GM18505 (cell line): ENCODE measurements at regions not wholly inside any gene's neighbourhood (a gene's known extent, or its start where the extent isn't known, plus 50 kb on each side); places are given as distances from the start of the nearest gene placed in this dataset.

ENCODE experiments used
- ATAC-seq: cut with Tn5 transposase; IDR thresholded peaks from one replicate; pipeline ENCODE4 v1.9.1; 2021; ENCODE audit not compliant: unreplicated experiment
- POLR2A ChIP-seq: IDR thresholded peaks from 4 replicates; pipeline ENCODE4 v1.6.1; 2011; ENCODE audit warnings: borderline replicate concordance; ENCODE audit not compliant: insufficient read depth, insufficient read length; ENCODE audit errors: extremely low read depth

DNA sequence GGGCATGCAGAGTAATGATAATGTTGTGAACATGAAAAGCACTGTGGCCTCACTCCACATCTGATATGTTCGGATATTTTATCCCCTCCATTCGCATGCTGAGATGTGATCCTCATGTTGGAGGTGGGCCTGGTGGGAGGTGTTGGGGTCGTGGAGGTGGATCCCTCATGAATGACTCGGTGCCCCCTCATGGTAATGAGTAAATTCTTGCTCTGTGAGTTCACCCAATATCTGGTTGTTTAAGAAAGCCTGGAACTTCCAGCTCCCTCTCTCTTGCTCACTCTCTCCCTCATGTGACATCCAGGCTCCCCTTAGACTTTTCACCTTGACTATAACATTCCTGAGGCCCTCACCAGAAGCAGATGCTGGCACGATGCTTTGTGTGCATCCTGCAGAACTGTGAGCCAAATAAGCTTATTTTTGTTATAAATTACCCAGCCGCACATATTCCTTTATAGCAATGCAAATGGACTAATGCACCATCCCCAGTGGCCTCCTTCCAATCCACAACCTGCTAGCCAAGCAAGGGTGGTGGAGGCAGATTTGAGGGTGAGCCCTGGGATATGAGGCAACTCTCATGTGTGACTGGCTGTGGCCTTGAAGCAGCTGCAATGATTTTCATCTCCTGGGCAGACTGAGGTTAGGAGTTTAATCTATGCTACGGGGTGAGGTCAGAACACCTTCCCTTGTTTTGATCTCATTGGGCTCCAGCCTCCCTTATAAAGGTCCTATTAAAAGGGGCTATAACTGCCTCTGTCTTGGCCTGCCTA lies 276.5 kb downstream of the ETS1 start:
- TF ChIP-seq POLR2A, result no peak
- no peak for ATAC-seq

GRCh38 chr11:128310005-128310404 lies 277.4 kb downstream of the ETS1 start:
- no peak for ATAC-seq
- no peak for TF ChIP-seq POLR2A

DNA sequence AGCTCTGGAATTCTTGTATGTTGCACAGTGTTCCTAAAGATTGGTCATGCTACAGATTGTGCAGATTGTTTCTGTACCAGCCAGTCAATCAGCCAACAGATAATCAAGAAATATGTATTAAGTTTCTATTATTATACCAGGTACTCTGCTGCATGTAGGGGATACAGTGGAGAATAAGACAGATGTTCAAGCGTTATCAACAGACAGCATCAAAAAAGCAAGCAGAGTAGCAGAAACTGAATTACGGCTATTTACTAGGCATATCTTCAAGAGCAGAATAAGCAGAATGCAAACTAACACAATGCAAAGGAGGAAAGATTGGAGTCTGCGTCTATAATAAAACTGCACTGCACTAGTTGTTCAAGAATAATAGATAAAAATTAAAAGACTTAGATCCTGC lies 278.6 kb downstream of the ETS1 start:
- no peak for TF ChIP-seq POLR2A
- no peak for ATAC-seq

GRCh38 chr11:128305588-128305987 lies 281.8 kb downstream of the ETS1 start:
- TF ChIP-seq POLR2A, result no peak
- no peak for ATAC-seq

DNA sequence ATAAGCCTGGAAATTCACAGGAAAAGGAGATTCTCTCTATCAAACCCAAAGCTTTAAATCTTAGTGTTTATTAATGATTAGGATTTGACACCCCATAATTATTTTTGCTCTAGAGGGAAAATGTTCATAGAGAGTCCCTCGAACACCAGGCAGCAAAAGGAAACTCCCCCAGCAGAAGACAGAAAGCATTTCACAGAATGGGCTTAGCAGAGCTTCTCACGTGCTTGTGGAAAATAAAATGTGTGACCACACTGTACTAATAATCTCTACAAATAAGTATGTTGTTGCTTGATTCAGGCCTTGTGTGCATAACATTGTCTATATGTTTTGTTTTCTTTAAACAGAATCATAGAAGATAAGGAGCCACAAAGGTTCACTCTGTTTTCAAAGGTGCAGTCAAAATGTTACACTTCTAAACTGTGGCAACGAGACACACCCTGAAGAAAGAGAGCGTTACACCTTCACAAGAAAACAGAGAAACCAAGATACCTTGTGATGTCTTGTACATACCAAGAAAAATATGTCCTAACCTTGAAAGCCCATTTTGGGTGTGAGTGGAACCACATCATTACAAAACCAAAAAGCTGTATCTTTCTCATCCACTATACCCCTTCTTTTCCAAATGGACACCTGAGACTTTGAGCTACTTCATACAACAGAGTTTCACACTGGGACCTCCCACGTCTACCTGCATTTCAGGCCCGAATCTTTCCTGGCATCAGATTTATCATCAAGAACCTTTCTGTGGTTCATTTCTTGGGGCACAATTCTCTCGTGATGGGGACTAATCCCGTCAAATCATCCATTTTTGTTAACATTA lies 282.5 kb downstream of the ETS1 start:
- no peak for ATAC-seq
- no peak for TF ChIP-seq POLR2A

- TF ChIP-seq POLR2A, result no peak
- ATAC-seq, result no peak
Observed at GRCh38 chr11:128304116-128304515, 283.2 kb downstream of the ETS1 start.

DNA sequence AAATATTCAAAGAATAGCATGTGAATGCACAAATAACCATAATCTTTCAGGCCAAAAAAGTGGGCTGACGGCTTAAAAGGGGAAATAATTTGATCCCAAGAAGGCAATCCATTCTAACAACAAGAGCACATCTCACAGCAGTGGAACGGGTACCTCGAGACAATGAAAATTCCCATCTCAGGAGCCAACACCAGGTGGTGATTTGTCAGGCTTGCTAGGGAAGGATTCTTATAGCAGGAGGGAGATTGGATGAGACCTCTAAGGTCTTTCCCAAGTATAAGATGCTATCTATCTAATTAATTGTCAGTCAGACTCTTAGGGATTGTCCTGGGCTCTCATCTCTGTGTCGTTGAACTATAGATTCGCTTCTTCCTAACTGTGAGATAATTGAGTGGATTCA lies 284.0 kb downstream of the ETS1 start:
- no peak for ATAC-seq
- no peak for TF ChIP-seq POLR2A

DNA sequence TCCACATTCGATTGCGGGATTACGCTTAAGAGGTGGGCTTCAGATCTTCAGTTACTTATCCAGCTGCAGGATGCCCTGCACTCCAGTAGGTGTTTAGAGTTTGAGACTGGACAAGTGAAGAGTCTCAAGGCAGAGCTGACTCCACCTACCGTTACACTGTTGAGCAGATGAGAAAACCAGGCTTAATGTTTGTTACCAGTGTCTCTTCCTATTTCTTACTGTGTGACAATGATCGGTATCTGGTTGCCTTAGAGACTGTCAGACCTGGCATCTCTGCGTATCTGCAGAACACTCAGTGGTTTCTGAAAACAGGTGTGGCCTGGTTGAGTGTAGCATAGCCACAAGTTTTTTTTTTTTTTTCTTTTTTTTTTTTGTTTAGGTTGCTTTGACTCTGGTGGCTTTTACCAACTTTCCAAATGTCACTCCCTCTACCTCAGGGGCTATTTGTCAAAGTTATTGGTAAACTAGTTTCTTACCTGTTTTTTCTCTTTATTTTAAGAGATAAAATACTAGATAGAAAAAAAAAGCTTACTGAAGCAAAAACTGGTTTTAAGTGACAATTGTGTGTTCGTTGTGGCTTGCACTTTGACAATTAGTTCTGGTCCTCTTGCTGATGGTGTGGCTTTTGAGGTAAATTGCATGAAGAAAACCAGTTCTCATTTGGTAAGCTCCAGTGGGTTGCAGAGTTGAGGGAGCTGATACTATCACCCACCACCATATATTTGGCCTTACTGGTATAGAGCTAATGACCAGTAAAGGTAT lies 284.8 kb downstream of the ETS1 start:
- TF ChIP-seq POLR2A, result no peak
- ATAC-seq, result peak; percentile 90

DNA sequence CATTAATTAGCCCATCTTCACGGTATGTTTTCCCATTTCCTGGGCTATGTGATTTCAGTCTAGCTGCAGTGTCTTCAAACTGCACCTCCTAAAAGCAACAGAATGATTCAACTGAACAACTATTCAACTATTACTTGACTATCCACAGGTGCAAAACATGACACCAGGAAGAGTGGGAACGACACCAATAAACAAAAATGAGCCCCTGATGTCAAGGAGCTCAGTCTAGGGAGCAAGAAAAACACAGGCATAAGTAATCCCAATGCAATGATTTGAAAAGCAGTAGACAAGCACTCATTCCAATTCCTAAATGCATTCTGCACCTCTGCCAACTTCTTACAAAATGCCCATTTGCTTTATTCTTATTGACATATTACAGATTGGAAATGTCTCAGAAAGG lies 285.6 kb downstream of the ETS1 start:
- no peak for ATAC-seq
- no peak for TF ChIP-seq POLR2A

DNA sequence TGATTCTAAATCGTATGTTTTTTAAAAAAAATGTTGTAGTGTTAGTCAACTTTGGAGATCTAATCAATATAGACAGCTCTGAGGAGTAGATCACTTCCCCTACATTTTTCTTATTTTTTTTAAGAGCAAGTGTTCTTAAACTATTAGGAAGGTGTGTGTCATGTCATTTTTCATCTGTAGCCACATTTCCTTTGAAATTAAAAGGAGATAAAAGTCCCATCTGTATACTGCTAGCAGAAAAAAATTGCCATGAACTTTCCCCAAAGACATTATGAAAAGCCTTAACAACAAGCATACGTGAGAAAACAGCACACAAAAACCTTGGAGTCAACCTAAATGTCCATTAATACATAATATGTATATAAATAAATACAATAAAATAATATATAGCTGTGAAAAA lies 286.6 kb downstream of the ETS1 start:
- no peak for ATAC-seq
- TF ChIP-seq POLR2A, result no peak

GRCh38 chr11:128299132-128299726 lies 288.1 kb downstream of the ETS1 start:
- no peak for ATAC-seq
- no peak for TF ChIP-seq POLR2A

DNA sequence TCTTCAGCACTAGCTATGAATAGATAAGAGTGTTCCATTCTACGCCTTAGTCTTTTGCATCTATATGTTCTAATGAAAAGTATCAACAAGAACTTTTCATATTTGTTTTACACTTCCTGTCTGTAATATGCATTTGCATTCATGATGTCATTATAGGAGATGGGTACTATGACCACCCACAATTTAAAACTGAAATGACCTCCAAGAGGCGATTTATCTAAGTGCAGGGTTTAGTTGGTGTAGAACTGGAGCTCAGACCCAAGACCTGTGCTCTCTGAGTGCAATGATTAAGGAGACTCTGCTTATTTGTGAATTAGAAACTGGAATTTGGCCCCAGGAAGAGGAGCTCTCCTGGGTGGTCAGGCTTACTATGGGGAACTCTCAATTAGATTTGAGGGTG lies 289.1 kb downstream of the ETS1 start:
- TF ChIP-seq POLR2A, result no peak
- ATAC-seq, result no peak

- no peak for ATAC-seq
- no peak for TF ChIP-seq POLR2A
Observed at GRCh38 chr11:128297805-128298204, 289.6 kb downstream of the ETS1 start.

GRCh38 chr11:128297091-128297651 lies 290.2 kb downstream of the ETS1 start:
- ATAC-seq, result no peak
- no peak for TF ChIP-seq POLR2A

GRCh38 chr11:128294671-128295050 lies 292.7 kb downstream of the ETS1 start:
- ATAC-seq, result no peak
- no peak for TF ChIP-seq POLR2A
